ENCODE measurements at regions not wholly inside any gene's neighbourhood (a gene's known extent, or its start where the extent isn't known, plus 50 kb on each side); places are given as distances from the start of the nearest gene placed in this dataset.
"Not testable (repeated sequence)": the region's sequence is repeated elsewhere in the genome, so short reads cannot be mapped to it uniquely, and the experiment has no call there.

DNA sequence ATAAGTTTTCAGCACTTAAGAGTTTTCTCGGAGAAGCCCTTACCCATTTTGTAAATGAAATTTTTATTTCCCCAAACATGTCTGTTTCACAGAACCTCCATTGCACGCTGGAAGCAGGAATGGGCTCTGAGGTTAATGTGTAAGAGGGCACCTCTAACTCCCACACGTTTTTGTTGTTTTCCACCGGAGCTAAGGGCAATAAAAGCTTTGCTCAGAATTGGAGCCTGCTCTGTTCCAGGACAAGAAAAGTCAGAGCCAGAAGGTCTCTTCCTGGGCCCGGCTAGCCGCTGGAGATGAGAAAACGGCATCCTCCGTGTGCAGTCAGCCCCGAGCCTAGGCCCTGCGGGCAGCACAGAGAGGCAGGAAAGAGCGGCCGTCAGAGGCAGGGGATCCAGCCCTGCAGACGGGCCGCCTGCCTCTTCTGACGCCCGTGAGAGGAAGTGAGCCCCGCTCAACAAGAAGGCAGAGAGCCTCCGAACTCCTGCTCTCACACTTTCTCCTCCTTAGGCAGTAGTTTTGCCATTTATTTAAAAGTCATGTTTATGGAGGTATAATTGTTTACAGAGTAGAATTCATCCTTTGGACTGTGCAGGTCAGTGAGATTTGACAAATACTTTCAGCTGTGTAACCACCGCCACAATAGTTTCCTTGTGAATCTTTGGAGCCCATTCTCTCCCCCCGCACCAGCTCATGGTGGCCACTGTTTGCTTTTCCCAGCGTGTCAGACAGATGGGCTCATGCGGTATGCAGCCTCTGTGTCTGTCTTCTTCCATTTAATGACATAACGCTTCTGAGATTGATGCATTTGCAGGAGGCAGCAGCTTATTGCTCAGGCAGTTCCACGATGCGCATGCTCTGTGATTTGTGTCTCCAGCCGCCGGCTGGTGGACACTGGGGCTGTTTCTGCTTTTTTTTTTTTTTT is 117.3 kb downstream of the GALR1 start:
- intact Hi-C loops (cut with DNase I), result no loop called here
- peak; percentile 19 to 81 (median 59) for DNase-seq

DNA sequence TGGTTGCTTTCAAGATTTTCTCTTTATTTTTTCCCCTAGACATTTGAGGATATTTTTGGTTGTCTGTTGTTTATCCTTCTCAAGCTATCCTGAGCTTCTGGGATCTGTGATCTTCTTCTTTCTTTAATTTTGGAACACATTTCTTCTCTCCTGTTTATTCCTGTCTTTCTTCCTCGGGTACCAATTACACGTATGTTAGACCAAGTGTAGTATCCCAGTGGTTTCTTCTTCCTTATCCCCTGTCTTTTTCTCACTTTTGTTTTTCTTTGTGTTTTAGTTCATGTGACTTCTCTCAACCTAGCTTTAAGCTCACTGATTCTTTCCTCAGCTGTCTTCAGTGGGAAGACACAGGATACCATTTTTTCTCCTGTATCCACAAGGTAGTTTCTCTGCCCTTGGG is 120.0 kb downstream of the GALR1 start:
- no peak for DNase-seq

DNA sequence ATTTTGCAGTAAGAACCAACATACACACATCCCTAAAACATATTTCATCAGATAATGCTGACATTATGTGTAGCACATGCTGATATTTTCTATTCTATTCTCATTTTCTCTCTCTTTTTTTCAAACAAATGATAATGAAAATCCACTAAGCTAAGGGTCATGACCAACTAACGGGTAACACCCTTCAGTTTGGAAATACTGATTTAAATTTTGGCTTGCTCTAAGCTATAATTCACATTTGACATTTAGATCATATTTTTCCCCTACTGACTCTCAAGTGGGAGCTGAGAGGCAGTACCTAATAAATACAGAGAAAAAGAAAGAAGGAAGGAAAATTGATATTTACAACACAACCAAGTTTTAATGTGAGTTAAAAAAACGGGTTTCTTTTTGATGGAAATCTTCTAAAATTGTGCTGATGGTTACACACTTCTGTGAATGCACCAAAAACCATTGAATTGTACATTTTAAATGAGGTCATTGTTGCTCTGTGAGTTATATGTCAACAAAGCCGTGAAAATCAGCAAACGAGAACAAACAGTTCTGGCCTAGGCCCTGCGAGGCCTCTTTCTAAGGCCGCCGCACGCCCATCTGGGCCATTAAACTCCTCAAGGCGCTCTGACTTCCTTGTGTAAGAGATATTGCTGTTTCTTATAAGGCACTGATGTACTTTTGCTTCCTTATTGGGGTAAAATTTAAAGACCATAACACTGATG is 124.2 kb downstream of the GALR1 start:
- intact Hi-C loops (cut with DNase I), result no loop called here
- DNase-seq, result no peak

More for the DNA sequence above, 120.0 kb downstream of the GALR1 start:
- intact Hi-C loops (cut with DNase I), result no loop called here

DNA sequence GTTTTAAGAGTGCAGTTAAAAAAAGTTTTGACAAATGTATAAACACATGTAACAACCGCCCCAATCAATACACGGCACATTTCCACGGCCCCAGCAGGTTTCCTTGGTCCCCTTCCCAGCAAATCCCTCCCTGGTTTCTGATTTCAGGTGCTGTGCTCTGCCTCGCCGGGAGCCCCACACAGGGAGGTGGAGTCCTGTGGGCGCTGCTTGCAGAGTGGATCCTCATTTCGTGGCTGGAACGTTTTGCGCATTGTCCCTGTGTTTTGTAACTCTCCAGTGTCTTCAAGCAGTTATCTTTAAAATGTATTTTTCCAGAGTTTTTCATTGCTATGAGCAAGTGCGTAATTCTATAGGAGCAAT is 124.8 kb downstream of the GALR1 start:
- intact Hi-C loops (cut with DNase I), result no loop called here
- DNase-seq, result no peak

DNA sequence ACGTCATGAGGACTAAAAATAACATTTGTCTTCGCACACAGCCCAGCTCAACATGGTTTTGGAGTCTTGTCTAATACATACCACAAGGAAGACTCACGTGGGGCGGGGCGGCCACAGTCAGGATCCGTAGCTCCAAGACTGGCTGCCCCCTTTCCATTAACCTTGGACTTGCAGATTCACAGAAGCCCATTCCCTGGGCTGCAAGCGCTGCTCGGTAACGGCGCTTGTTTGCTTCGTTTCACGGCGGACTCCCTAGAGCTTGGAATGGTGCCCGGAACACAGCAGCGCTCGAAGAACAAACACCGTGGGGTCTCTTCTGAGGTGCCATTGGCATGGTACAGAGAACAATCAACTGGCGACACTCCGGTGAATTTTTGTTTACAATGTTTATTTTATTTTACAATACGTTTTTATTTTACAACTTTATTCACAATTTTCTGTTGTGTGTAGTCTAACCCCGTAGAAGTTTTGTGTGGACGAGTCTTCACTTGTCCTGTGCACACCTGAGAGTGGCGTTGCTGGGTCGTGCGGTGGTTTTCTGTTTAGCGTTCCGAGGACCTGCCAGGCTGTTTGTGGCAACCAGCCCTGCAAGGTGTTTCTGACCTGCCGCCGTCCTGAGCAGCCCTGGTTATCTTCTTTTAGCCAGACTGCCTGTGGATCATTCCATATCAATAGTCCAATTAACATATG is 126.5 kb downstream of the GALR1 start:
- intact Hi-C loops (cut with DNase I), result no loop called here
- no peak for DNase-seq

DNA sequence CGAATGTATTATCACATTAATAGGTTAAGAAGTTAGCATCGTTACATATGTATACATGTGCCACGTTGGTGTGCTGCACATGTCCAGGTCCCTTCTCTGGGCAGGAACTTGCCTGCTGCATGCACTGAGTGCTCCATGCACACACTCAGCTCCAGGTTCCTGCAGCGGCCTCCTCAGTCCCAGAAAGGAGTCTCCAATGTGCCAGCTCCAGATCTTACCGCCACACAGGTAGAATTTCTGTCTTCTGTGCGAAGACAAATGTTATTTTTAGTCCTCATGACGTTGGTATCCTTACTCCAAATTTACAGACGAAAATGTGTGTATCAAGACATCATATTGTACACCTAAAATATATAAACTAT is 127.1 kb downstream of the GALR1 start:
- intact Hi-C loops (cut with DNase I), result no loop called here
- no peak for DNase-seq

DNA sequence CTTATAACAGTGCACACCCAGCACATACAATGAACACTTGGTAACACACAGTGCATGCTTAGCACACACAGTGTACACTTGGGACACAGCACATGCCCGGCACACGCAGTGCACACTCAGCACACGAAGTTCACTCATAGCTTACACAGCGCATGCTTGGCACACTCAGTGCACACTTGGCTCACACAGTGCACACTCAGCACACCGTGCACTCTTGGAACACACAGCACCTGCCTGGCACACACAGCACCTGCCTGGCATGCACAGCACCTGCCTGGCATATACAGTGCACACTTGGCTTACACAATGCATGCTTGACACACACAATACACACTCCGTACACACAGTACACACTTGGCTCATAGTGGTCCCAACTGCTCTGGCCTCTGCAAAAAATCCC is 128.2 kb downstream of the GALR1 start:
- intact Hi-C loops (cut with DNase I), result no loop called here
- DNase-seq, result no peak

DNA sequence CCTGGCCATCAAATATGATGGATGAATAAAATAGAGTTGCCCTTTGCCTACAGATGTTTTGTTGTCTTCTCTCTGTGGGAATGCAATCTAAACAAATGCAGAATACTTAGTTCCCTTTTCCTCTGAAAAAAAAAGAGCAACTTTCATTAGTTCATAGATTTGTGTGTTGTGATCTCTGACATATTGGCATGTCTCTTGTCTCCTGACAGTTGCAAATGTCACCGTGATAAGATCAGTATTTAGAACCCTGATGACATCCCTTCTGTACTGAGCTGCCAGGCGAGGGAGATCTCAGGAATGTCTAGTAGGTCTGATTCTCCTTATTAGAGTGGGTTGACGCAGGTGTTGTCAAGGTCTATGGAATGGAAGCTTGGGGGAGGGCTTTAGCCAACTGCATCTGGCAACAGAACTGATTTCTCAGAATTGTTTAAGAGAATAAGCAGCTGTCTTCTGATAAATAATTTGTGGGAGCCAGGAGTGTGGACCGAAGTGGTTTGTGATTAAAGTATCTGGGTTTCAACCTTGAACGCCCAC is 130.4 kb downstream of the GALR1 start:
- DNase-seq, result no peak
- intact Hi-C loops (cut with DNase I), result no loop called here

DNA sequence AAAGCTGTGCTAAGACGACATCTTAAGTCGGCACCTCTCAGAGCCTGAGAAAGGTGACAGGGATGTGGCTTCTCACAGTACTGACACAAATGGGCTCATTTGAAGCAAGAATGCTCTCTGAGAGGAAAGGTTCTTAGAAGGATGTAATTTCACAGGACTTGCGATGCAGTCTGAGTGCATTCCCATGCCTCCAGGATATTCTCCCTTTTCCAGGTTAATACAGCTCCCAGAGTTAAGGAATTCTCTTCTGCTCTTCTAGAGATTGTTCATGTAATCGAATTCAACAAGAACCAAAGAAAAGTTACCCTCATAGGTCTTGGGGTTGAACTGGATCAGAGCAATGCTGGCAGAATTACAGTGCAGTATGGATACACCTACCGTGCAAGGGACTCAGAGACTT is 131.0 kb downstream of the GALR1 start:
- intact Hi-C loops (cut with DNase I), result no loop called here
- no peak for DNase-seq

DNA sequence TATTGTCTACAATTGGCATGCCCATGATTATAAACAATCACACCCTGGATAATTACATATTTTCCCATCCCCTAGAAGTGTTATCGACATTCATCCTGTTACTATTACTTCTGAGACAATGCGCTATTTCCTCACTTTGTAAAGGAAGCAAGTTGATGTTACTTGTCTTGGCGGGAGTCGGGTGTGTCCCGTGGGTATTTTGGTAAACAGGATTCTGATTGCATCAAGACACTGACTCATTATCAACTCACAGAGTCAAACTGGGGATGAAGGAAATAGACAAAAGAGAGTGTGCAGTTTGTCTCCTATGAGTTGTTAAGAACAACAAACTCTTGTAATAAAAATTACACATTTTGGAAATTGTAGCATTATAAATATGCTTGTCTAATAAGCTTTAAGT is 142.7 kb downstream of the GALR1 start:
- no peak for DNase-seq
- intact Hi-C loops (cut with DNase I), result no loop called here

DNA sequence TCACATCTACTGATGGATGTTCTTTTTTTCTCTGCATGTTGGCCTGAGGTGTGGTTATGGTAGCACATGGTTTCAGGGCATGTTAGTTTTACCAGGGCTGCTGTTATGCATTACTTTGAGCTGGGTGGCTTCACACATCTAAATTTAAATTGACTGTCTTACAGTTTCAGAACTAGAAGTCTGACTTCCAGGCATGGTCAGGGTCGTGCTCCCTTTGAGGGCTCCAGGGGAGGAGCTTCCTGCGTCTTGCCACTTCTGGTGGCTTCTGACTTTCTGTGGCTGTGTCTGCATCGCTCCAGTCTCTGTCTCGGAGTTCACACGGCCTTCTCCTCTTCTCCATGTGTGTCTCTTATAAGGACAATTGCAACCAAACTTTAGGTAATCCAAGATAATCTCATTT is 143.9 kb downstream of the GALR1 start:
- DNase-seq, result no peak
- intact Hi-C loops (cut with DNase I), result no loop called here

DNA sequence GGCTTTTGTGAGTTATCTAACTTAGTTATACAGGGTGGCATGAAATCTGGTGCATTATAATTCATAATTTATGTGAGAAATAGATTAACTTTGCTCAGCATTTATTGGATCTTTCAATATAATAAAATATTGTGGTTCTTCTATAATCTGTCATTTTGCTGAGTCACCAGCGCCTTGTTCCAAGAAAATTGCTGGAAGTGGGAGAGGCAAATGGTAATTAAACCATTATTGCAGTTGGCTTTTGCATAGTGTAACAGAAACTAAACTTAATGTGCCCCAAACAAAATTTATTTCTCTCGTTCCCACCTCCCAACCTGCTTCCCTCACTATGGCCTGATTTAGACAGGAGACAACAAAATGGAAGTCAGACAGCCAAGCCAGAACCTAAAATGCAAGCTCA is 146.3 kb downstream of the GALR1 start:
- peak in 1 of 42 donors; percentile 57 for DNase-seq
- intact Hi-C loops (cut with DNase I), result no loop called here

DNA sequence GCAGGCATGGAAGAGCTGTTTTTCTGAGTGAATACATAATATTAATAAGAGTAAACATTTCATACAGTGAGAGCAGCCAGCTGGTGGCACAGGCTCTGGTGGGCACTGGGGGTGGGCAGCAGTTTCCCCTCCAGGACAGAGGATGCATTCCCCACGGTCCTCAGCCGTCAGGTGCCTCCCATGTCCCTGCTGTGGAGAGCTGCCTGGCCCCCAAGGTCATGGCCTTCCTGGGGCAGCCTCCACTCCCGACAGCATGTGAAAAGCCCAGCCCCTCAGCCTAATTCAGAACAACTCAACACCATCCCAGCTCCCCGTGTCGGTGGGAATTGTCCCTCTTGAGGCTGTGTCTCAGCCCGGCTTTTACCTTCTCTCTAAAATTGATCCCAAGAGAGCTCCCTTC is 147.4 kb downstream of the GALR1 start:
- intact Hi-C loops (cut with DNase I), result no loop called here
- DNase-seq, result no peak

DNA sequence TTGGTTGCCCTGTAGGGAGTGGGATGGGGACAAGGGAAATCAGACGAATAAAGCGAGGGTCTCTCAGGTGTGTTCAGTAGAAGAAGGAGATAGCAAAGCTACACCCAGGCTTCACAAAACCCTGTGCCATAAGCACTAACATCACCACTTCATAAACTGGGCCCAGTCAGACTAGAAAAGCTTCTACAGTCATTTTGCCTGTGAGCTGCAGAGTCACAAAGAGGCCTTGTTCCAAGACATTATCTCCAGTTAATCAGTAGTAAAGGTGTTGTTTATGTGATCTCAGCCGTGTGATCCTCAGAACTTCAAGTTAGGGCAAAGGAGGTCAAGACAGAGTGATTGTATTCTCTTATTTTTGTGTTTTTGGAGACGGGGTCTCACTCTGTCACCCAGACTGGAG is 148.0 kb downstream of the GALR1 start:
- DNase-seq, result no peak
- intact Hi-C loops (cut with DNase I), result no loop called here

DNA sequence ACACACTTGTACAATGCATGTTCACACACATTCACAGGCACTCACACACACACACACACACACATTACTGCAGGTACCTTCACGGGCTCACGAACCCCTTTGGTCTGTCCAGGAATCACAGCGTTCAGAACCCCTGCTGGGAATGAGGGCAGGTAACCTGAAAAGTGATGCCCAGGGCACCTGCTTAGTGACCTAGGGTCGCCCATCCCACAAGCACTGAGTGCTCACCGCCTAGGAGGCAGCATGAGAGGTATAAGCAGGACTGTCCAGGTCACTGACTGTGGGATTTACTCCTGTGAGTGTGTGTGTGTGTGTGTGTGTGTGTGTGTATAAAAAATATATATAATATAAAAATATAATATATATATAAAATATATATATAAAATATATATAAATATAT is 150.9 kb downstream of the GALR1 start:
- DNase-seq, result no peak
- intact Hi-C loops (cut with DNase I), result no loop called here

DNA sequence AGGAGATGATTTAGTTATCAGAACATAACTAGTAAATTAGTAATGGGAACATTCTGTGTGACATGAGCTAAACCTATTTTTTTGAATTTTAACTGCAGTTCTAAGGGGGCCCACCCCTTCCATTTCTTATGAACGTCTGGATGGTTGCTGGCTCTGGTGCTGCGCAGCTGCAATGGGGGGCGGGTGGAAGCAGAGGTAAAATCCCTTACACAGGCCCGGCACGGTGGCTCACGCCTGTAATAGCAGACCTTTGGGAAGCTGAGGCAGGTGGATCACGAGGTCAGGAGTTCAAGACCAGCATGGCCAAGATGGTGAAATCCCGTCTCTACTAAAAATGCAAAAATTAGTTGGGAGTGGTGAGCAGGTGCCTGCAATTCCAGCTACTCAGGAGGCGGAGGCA is 151.5 kb downstream of the GALR1 start:
- intact Hi-C loops (cut with DNase I), result no loop called here
- DNase-seq, result peak in 1 of 42 donors; percentile 22

DNA sequence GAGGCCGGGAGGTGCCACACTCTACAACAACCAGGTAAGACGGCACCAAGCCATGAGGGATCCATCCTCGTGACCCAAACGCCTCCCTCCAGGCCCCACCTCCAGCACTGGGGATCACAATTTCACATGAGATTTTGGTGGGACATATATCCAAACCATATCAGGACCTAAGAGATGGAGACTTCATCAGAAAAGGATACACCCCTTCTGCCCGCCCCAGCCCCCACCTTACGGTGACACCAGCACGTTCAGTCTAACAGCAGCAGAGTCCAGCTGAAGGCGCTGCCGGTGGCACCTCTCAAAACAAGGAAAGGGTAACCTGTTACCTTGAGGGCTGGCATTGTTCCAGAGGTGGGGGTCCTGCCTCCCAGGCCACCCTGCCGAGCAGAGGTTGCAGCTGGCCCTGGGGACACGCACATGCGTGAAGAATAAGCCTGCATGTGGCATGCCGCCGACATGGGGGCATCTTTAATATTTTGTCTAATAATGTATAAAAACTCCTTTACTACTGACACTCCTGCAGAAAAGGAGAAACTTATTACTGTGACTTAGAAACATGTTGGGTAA is 154.4 kb downstream of the GALR1 start:
- intact Hi-C loops (cut with DNase I), result no loop called here
- DNase-seq, result no peak

DNA sequence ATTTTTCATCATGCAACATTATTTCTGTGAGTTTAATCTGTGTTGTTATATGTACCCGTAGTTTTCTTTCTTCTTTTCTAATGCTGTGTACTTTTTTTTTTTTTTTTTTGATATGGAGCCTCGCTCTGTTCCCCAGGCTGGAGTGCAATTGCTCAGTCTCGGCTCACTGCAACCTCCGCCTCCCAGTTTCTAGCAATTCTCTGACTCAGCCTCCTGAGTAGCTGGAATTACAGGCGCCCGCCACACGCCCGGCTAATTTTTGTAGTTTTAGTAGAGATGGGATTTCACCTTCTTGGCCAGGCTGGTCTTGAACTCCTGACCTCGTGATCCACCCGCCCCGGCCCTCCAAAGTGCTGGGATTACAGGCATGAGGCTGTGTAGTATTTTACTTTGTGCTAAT is 155.4 kb downstream of the GALR1 start:
- DNase-seq, result peak in 20 of 42 donors; percentile 15 to 68 (median 34)
- intact Hi-C loops (cut with DNase I), result no loop called here

DNA sequence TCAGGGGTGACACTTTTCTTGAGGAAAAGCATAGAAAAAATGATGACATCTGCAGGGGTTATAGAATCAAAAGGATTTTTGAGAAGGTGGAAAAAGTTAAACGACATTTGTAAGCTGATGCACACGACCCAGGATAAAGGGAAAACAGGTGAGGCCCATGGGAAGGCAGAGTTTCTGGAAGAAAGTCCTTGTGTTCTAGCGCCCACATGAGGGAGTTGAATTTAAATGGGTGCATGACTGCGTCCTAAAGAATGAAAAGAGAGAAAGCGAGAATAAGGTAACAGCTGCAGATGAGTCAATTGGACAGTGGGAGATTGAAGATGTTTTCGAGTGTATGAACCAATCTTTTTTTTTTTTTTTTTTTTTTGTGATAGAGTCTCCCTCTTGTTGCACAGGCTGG is 158.1 kb downstream of the GALR1 start:
- DNase-seq, result no peak
- intact Hi-C loops (cut with DNase I), result no loop called here

DNA sequence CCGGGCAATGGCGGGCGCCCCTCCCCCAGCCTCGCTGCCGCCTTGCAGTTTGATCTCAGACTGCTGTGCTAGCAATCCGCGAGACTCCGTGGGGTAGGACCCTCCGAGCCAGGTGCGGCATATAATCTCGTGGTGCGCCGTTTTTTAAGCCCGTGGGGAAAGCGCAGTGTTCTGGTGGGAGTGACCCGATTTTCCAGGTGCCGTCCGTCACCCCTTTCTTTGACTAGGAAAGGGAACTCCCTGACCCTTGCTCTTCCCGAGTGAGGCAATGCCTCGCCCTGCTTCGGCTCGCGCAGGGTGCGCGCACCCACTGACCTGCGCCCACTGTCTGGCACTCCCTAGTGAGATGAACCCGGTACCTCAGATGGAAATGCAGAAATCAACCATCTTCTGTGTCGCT is 171.9 kb downstream of the GALR1 start:
- intact Hi-C loops (cut with DNase I); DNase-seq: not testable (repeated sequence)

Measured in head of caudate nucleus (tissue), 42 donors.